ENCODE measurements at regions not wholly inside any gene's neighbourhood (a gene's known extent, or its start where the extent isn't known, plus 50 kb on each side); places are given as distances from the start of the nearest gene placed in this dataset.

DNA sequence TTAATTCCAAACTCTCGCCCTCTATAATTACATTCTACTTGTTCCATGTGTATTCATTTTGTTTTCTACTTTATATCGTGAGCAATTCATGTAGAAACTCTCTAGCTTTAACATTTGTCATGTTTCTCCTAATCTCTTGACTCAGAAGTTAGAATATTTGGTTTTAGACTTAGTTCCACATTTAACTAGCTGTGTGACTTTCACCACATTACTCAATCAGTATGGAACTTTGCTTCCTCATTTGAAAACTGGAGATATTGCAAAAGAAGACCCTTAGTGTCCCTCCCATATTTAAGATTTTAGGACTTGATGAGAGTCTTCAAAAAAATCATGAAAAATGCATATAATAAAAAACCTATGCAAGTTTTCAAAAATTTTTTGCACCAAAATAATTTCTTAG, 447.5 kb downstream of the GXYLT1 start:
- no peaks in the 10 kb centered on the region for H4K20me1 ChIP-seq (ENCODE audit: control insufficient read depth, insufficient read depth)
- 0% methylated on average over 2 of the region's 2 CpGs for WGBS (ENCODE audit: insufficient coverage, insufficient replicate concordance, low lambda C conversion rate, missing lambda C conversion rate)
- no peaks in the 10 kb centered on the region for H3K36me3 ChIP-seq (ENCODE audit: control insufficient read depth in 2 of 2, insufficient read depth in 2 of 2, low read length in 1 of 2)
- no peak overlapping the region for H2AFZ ChIP-seq (ENCODE audit: control insufficient read depth, low read depth, low read length)
- H3K4me3 ChIP-seq, result no peak overlapping the region
- in situ Hi-C loops (cut with MboI), result no loop called here
- H3K9ac ChIP-seq (ENCODE audit: control insufficient read depth, insufficient read depth, low read length), result no peak overlapping the region
- H3K27ac ChIP-seq (ENCODE audit: control insufficient read depth, insufficient read depth), result no peak overlapping the region
- ChIA-PET RAD21 (ENCODE audit: unreplicated experiment) (no interaction called here), POLR2A (no interaction called here), SMC1A (ENCODE audit: uncharacterized antibody, unreplicated experiment) (no interaction called here), CTCF (no interaction called here)
- DNase-seq (ENCODE audit: low read depth, low spot score), result no peak
- no TSS peak for BruUV-seq (replicated peaks)
- ATAC-seq, result no peak
- no peaks in the 10 kb centered on the region for H3K9me3 ChIP-seq (replicated peaks; ENCODE audit: control insufficient read depth, insufficient read depth, low read length)
- TF ChIP-seq, protein P1, sequence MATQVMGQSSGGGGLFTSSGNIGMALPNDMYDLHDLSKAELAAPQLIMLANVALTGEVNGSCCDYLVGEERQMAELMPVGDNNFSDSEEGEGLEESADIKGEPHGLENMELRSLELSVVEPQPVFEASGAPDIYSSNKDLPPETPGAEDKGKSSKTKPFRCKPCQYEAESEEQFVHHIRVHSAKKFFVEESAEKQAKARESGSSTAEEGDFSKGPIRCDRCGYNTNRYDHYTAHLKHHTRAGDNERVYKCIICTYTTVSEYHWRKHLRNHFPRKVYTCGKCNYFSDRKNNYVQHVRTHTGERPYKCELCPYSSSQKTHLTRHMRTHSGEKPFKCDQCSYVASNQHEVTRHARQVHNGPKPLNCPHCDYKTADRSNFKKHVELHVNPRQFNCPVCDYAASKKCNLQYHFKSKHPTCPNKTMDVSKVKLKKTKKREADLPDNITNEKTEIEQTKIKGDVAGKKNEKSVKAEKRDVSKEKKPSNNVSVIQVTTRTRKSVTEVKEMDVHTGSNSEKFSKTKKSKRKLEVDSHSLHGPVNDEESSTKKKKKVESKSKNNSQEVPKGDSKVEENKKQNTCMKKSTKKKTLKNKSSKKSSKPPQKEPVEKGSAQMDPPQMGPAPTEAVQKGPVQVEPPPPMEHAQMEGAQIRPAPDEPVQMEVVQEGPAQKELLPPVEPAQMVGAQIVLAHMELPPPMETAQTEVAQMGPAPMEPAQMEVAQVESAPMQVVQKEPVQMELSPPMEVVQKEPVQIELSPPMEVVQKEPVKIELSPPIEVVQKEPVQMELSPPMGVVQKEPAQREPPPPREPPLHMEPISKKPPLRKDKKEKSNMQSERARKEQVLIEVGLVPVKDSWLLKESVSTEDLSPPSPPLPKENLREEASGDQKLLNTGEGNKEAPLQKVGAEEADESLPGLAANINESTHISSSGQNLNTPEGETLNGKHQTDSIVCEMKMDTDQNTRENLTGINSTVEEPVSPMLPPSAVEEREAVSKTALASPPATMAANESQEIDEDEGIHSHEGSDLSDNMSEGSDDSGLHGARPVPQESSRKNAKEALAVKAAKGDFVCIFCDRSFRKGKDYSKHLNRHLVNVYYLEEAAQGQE (IDR thresholded peaks at IDR 0.05; ENCODE audit: low read depth, low read length), result no peak
- TF ChIP-seq SIX5 (IDR thresholded peaks at IDR 0.05; ENCODE audit: low read depth, low read length, severe bottlenecking) (no peak), MTA3 (IDR thresholded peaks at IDR 0.05; ENCODE audit: borderline replicate concordance, low read length) (no peak), MEF2A (IDR thresholded peaks at IDR 0.05; ENCODE audit: insufficient read depth, low read depth, low read length) (no peak), EED (IDR thresholded peaks at IDR 0.05; ENCODE audit: low read depth) (no peak), RUNX3 (IDR thresholded peaks at IDR 0.05; ENCODE audit: low read length) (no peak), PAX8 (IDR thresholded peaks at IDR 0.05) (no peak), ETV6 (conservative IDR thresholded peaks at IDR 0.05 in 1 of 2, IDR thresholded peaks at IDR 0.05 in 1 of 2; ENCODE audit: borderline replicate concordance in 1 of 2, low read depth in 1 of 2) (no peak), ZNF274 (IDR thresholded peaks at IDR 0.05; ENCODE audit: insufficient read depth, insufficient read length) (no peak), POU2F2 (IDR thresholded peaks at IDR 0.05; ENCODE audit: borderline replicate concordance, low read depth, low read length) (no peak), SP1 (IDR thresholded peaks at IDR 0.05; ENCODE audit: low read depth, low read length) (no peak)
- TF ChIP-seq, protein P2, sequence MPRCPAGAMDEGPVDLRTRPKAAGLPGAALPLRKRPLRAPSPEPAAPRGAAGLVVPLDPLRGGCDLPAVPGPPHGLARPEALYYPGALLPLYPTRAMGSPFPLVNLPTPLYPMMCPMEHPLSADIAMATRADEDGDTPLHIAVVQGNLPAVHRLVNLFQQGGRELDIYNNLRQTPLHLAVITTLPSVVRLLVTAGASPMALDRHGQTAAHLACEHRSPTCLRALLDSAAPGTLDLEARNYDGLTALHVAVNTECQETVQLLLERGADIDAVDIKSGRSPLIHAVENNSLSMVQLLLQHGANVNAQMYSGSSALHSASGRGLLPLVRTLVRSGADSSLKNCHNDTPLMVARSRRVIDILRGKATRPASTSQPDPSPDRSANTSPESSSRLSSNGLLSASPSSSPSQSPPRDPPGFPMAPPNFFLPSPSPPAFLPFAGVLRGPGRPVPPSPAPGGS (IDR thresholded peaks at IDR 0.05; ENCODE audit: borderline replicate concordance, insufficient read depth, low read depth, low read length, poor library complexity, severe bottlenecking), result no peak
- TF ChIP-seq, protein P3, sequence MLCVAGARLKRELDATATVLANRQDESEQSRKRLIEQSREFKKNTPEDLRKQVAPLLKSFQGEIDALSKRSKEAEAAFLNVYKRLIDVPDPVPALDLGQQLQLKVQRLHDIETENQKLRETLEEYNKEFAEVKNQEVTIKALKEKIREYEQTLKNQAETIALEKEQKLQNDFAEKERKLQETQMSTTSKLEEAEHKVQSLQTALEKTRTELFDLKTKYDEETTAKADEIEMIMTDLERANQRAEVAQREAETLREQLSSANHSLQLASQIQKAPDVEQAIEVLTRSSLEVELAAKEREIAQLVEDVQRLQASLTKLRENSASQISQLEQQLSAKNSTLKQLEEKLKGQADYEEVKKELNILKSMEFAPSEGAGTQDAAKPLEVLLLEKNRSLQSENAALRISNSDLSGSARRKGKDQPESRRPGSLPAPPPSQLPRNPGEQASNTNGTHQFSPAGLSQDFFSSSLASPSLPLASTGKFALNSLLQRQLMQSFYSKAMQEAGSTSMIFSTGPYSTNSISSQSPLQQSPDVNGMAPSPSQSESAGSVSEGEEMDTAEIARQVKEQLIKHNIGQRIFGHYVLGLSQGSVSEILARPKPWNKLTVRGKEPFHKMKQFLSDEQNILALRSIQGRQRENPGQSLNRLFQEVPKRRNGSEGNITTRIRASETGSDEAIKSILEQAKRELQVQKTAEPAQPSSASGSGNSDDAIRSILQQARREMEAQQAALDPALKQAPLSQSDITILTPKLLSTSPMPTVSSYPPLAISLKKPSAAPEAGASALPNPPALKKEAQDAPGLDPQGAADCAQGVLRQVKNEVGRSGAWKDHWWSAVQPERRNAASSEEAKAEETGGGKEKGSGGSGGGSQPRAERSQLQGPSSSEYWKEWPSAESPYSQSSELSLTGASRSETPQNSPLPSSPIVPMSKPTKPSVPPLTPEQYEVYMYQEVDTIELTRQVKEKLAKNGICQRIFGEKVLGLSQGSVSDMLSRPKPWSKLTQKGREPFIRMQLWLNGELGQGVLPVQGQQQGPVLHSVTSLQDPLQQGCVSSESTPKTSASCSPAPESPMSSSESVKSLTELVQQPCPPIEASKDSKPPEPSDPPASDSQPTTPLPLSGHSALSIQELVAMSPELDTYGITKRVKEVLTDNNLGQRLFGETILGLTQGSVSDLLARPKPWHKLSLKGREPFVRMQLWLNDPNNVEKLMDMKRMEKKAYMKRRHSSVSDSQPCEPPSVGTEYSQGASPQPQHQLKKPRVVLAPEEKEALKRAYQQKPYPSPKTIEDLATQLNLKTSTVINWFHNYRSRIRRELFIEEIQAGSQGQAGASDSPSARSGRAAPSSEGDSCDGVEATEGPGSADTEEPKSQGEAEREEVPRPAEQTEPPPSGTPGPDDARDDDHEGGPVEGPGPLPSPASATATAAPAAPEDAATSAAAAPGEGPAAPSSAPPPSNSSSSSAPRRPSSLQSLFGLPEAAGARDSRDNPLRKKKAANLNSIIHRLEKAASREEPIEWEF (IDR thresholded peaks at IDR 0.05; ENCODE audit: insufficient replicate concordance, low read depth, low read length), result no peak
- no peaks in the 10 kb centered on the region for H3K79me2 ChIP-seq (ENCODE audit: control insufficient read depth, insufficient read depth, low read length)
- H3K4me1 ChIP-seq (ENCODE audit: control insufficient read depth, insufficient read depth, low read length), result no peaks in the 10 kb centered on the region
- FAIRE-seq, result no peak
- intact Hi-C loops (cut with micrococcal nuclease; ENCODE audit: unreplicated experiment), result no loop called here
- H3K27me3 ChIP-seq (replicated peaks in 1 of 2; ENCODE audit: control insufficient read depth in 2 of 2, insufficient read depth in 2 of 2, low read length in 1 of 2), result no peaks in the 10 kb centered on the region
- H3K4me2 ChIP-seq (ENCODE audit: control insufficient read depth, insufficient read depth), result no peak overlapping the region

All from GM12878 (cell line).